CD4-positive, alpha-beta T cell treated with Interferon alpha-2 for 1 hour (primary cell): ENCODE measurements at regions not wholly inside any gene's neighbourhood (a gene's known extent, or its start where the extent isn't known, plus 50 kb on each side); places are given as distances from the start of the nearest gene placed in this dataset.

Source experiments
- DNase-seq, 2 donors: peaks; one replicate each; pipeline ENCODE4 v3.0.0-alpha.2; 2020 to 2022

GRCh38 chr20:22744341-22745193 is 160.2 kb upstream of the FOXA2 start:
- DNase-seq, result no peak

- no peak for DNase-seq
Observed at GRCh38 chr20:22745194-22745500, 160.8 kb upstream of the FOXA2 start.

GRCh38 chr20:22746957-22747356 is 162.6 kb upstream of the FOXA2 start:
- no peak for DNase-seq

GRCh38 chr20:22752324-22752723 is 168.0 kb upstream of the FOXA2 start:
- DNase-seq, result no peak

- DNase-seq, result no peak
Observed at GRCh38 chr20:22757424-22758183, 173.2 kb upstream of the FOXA2 start.

- no peak for DNase-seq
Observed at GRCh38 chr20:22758815-22759214, 174.4 kb upstream of the FOXA2 start.

GRCh38 chr20:22762576-22763256 is 178.3 kb upstream of the FOXA2 start:
- no peak for DNase-seq

GRCh38 chr20:22763257-22763906 is 179.0 kb upstream of the FOXA2 start:
- no peak for DNase-seq

- DNase-seq, result no peak
Observed at GRCh38 chr20:22768266-22769178, 184.2 kb upstream of the FOXA2 start.

GRCh38 chr20:22770241-22770800 is 185.9 kb upstream of the FOXA2 start:
- no peak for DNase-seq

GRCh38 chr20:22771706-22772105 is 187.3 kb upstream of the FOXA2 start:
- DNase-seq, result no peak

GRCh38 chr20:22773344-22773743 is 189.0 kb upstream of the FOXA2 start:
- no peak for DNase-seq

GRCh38 chr20:22775256-22775655 is 190.9 kb upstream of the FOXA2 start:
- no peak for DNase-seq

GRCh38 chr20:22775671-22776139 is 191.3 kb upstream of the FOXA2 start:
- no peak for DNase-seq

- no peak for DNase-seq
Observed at GRCh38 chr20:22776369-22776768, 192.0 kb upstream of the FOXA2 start.

GRCh38 chr20:22779878-22780277 is 195.5 kb upstream of the FOXA2 start:
- DNase-seq, result no peak

GRCh38 chr20:22781869-22782268 is 197.5 kb upstream of the FOXA2 start:
- no peak for DNase-seq

- DNase-seq, result no peak
Observed at GRCh38 chr20:22789676-22790075, 205.3 kb upstream of the FOXA2 start.

- no peak for DNase-seq
Observed at GRCh38 chr20:22791396-22791795, 207.0 kb upstream of the FOXA2 start.

GRCh38 chr20:22791877-22792525 is 207.6 kb upstream of the FOXA2 start:
- no peak for DNase-seq

GRCh38 chr20:22794200-22794599 is 209.8 kb upstream of the FOXA2 start:
- no peak for DNase-seq
